ENCODE measurements at regions not wholly inside any gene's neighbourhood (a gene's known extent, or its start where the extent isn't known, plus 50 kb on each side); places are given as distances from the start of the nearest gene placed in this dataset.

GRCh38 chr1:36737767-36738166, 255.1 kb upstream of the CSF3R start:
- TF ChIP-seq CTCF (IDR thresholded peaks at IDR 0.05), result no peak
- H3K4me3 ChIP-seq, result no peak overlapping the region
- intact Hi-C loops (cut with DNase I), result no loop called here
- H3K36me3 ChIP-seq, result no peaks in the 10 kb centered on the region
- H3K9me3 ChIP-seq, result no peaks in the 10 kb centered on the region
- H3K27me3 ChIP-seq, result peaks cover 10 to 62% of the 10 kb centered on the region in 2 donors
- H3K4me1 ChIP-seq, result no peaks in the 10 kb centered on the region
- no peak overlapping the region for H3K27ac ChIP-seq
- DNase-seq (no peak), ATAC-seq (no peak)

- Histone ChIP-seq H3K9me3 (no peaks in the 10 kb centered on the region), H3K27ac (no peak overlapping the region), H3K27me3 (peaks cover 10 to 58% of the 10 kb centered on the region in 2 donors), H3K4me3 (no peak overlapping the region), H3K4me1 (no peaks in the 10 kb centered on the region), H3K36me3 (no peaks in the 10 kb centered on the region)
- intact Hi-C loops (cut with DNase I), result no loop called here
- TF ChIP-seq CTCF (IDR thresholded peaks at IDR 0.05), result no peak
- ATAC-seq (no peak), DNase-seq (no peak)
Measured at GRCh38 chr1:36737038-36737555, 254.4 kb upstream of the CSF3R start.

GRCh38 chr1:36735939-36736730, 253.4 kb upstream of the CSF3R start:
- H3K9me3 ChIP-seq, result no peaks in the 10 kb centered on the region
- intact Hi-C loops (cut with DNase I), result no loop called here
- H3K27me3 ChIP-seq, result peaks cover 10 to 65% of the 10 kb centered on the region in 2 donors
- no peaks in the 10 kb centered on the region for H3K4me1 ChIP-seq
- H3K4me3 ChIP-seq, result no peak overlapping the region
- H3K27ac ChIP-seq, result no peak overlapping the region
- ATAC-seq, result no peak
- DNase-seq, result no peak
- TF ChIP-seq CTCF (IDR thresholded peaks at IDR 0.05), result no peak
- no peaks in the 10 kb centered on the region for H3K36me3 ChIP-seq

- TF ChIP-seq CTCF (IDR thresholded peaks at IDR 0.05), result no peak
- ATAC-seq (no peak), DNase-seq (no peak)
- H3K4me3 ChIP-seq, result no peak overlapping the region
- H3K36me3 ChIP-seq, result no peaks in the 10 kb centered on the region
- H3K27ac ChIP-seq, result no peak overlapping the region
- H3K4me1 ChIP-seq, result no peaks in the 10 kb centered on the region
- no peaks in the 10 kb centered on the region for H3K9me3 ChIP-seq
- intact Hi-C loops (cut with DNase I), result no loop called here
- H3K27me3 ChIP-seq, result peaks cover 10 to 65% of the 10 kb centered on the region in 2 donors
Measured at GRCh38 chr1:36735436-36735835, 252.7 kb upstream of the CSF3R start.

- Histone ChIP-seq H3K27ac (no peak overlapping the region), H3K9me3 (no peaks in the 10 kb centered on the region), H3K4me1 (no peaks in the 10 kb centered on the region), H3K27me3 (peaks cover 10 to 69% of the 10 kb centered on the region in 2 donors), H3K36me3 (no peaks in the 10 kb centered on the region), H3K4me3 (no peak overlapping the region)
- intact Hi-C loops (cut with DNase I), result no loop called here
- TF ChIP-seq CTCF (IDR thresholded peaks at IDR 0.05), result no peak
- ATAC-seq, result no peak
- no peak for DNase-seq
Measured at GRCh38 chr1:36734356-36734755, 251.6 kb upstream of the CSF3R start.

Data from left lung (tissue), 4 donors.